ENCODE measurements at regions not wholly inside any gene's neighbourhood (a gene's known extent, or its start where the extent isn't known, plus 50 kb on each side); places are given as distances from the start of the nearest gene placed in this dataset.

DNA sequence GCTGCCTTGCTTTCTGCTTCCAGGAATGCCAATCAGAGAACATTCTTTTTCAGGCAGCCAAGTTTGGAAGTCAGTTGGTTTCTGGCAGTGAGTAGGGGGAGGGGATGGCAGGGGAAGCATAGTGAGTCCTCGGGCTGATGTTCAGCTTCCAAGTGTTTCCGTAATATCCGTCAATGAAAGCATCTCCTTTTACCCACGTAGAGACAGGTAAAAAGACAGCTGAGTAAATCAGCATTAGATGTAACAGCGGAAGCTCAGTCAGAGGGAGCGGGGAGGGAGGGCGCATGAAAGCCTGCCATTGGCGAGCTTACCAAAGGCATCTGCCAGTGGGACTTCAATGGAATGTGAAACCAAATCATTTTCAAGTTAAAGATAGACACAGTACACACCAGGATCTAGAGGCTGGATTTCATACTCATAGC, 117.1 kb upstream of the DTNA start:
- peak; percentile 89 for DNase-seq (ENCODE audit: low read depth, low spot score)

GRCh38 chr18:34594266-34594665, 115.8 kb upstream of the DTNA start:
- DNase-seq (ENCODE audit: low read depth, low spot score) = no peak

DNA sequence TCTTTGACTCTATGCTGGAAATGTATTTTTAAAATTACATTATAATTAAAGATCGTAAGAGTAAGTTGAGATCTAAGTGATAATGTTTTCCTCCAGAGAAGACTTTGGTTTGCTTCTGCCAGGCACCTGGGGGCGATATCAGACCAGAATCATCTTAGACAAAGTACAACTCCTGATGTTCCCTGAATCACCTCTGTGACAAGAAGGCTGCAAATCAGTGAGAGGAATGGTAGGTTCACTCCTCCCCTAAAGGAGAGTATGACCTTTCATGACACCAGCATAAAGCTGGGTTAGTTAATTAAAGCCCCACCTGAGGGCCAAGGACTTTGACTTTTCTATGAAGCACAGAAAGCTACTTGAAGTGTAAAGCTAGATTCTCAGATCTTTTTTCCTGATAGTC, 114.4 kb upstream of the DTNA start:
- peak; percentile 42 for DNase-seq (ENCODE audit: low read depth, low spot score)

DNA sequence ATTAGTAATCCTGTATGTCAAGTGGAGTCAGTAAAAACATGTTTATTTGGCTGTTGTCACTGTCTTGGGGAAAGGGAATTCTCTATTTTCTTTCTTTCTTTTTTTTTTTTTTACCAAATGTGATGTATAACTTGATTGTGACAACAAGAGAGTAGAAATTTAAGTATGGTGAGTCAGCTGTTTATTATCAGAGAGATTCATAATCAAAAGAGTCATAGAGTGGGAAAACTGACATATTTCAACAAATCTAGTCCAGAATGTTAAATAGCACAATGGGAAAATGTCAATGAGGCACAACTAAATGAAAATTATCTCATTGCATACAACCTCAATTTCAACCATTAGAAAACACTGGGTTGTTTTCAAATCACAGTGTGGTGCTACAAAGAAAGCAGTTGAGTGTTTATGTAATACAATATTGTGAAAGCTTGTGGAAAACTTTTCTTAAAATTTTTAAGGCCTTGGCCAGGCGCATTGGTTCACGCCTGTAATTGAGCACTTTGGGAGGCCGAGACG, 111.9 kb upstream of the DTNA start:
- no peak for DNase-seq (ENCODE audit: low read depth, low spot score)

DNA sequence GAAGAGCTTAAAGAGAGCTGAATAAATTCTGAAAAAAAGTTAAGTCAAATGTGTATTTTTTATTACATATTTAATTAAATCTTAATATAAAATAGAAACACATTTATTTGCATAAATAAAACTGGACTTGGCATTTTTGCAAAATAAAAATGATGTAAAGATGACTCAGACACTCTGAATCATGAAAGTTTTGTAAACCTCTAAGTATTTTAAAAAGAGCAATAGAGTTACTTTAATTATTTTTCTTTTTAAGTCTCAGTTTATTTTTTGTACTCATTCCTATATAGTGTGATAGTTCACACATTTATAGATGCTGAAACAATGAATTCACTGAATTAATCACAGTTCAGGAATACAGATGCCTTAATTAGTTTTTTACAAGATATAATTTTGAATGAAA, 109.9 kb upstream of the DTNA start:
- DNase-seq (ENCODE audit: low read depth, low spot score) = no peak

DNA sequence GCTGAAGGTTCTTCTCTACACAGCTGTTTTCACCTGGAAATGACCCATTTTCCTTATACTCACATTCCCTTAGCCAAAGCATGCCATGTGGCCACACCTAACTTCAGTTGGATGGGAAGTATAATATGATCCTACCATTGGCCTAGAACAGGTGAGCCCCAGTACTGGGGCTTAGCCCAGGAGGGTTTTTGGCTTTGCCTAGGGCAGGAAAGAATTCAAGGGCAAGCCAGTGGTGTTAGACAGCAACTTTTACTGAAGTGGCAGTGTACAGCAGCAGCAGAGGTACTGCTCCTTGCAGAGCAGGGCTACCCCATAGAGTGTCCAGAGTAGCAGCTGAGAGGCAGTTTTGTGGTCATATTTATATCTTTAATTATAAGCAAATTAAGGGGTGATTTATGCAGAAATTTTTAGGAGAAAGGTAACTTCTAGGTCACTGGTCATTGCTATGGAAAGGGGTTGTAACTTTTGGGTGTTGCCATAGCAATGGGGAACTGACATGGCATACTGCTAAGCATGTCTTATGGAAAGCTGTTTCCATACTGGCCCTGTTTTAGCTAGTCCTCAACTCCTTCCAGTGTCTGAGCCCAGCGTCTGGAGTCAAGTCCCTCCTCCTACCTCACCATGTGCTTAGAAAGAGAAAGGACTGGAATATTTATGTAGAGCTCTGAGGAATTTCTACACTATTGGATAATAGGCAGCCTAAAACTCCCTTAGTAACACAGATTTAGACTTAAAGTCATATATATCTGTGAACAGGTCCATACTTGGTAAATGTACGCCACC, 109.0 kb upstream of the DTNA start:
- DNase-seq (ENCODE audit: low read depth, low spot score) = no peak

- no peak for DNase-seq (ENCODE audit: low read depth, low spot score)
Measured at GRCh38 chr18:34604591-34604990, 105.5 kb upstream of the DTNA start.

DNA sequence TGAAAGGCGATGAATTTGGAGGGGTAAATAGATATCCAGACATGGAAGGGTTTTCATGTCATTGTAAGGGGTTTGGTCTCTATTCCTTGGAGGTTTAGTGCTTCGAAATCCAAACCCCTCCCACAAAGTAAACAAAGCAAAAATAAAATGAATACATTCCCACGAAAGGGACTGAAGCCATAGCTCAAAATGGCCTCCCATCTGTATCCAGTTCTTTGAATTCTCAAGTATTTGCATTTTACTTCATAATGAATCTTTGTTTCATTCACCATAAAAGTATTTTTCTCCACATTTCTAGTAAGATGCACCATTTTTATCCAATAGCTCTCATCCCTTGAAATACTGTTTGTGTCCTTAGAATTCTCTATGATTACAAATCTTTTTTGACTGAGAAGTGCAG, 103.2 kb upstream of the DTNA start:
- no peak for DNase-seq (ENCODE audit: low read depth, low spot score)

DNA sequence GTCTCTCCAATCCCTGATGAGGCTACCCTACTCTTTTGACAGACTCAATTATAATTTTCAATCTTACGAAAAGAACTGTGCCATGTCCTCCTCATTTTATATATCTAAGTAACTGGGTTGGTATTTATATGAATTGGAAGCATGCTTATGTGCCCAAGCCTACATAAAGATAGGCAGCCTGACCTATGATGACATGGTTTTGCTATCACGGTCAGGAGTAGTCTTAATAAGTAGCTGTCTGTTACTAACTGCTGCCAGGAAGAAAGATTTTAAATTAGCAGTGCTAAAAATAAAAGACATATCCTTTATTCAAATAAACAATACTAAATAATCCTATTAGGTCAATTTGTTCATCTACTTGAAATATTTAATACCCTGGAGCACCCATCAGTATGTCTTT, 102.0 kb upstream of the DTNA start:
- DNase-seq (ENCODE audit: low read depth, low spot score) = no peak

DNA sequence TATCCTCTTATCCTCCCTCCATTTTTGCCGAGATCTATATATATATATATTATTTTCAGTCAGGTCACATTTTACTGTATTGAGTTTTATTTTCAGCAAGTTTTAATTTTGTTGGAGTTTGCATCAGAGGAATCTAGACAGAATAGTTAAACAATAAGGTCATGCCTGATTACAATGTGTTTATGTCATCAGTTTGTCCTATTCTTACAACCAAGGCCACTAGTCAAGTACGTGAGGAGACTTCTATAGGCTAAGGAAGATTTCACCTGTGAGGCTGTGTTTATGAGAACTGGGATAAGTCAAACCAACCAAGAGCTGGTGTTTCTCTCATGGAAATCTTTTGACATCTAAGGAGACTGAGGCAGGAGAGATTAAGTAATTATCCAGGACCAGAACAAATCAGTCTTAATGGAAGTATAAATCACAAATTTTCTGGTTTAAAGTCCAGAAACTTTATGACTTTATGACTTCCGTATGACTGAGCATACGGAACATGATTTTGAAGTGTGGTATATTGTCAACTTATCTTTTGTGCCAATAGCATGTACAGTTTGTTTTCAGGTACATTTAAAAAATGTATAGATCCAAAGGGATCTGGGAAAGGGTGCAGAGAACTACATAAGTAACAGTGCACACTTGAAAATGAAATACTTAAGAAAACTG, 100.0 kb upstream of the DTNA start:
- DNase-seq (ENCODE audit: low read depth, low spot score) = no peak

GRCh38 chr18:34611904-34612303, 98.2 kb upstream of the DTNA start:
- DNase-seq (ENCODE audit: low read depth, low spot score) = no peak

DNA sequence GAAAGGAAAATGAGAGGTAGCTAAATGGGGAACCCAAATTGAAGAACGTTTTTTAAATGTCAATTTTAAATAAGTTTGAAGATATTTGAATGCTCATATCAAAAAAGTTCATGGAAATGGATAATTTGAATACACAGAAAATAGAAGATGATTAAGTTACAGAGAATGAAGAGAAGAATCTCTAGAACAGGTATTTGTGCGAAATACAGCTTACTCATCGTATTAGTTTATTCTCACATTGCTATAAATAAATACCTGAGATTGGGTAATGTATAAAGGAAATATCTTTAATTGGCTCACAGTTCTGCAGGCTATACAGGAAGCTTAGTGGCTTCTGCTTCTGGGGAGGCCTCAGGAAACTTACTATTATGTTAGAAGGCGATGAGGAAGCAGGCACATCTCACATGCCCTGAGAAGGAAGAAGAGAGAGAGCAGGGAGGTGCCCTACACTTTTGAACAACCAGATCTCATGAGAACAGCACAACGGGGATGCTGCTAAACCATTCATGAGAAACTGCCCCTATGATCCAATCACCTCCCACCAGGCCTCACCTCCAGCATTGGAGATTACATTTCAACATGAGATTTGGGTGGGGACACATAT, 89.7 kb upstream of the DTNA start:
- no peak for DNase-seq (ENCODE audit: low read depth, low spot score)

DNA sequence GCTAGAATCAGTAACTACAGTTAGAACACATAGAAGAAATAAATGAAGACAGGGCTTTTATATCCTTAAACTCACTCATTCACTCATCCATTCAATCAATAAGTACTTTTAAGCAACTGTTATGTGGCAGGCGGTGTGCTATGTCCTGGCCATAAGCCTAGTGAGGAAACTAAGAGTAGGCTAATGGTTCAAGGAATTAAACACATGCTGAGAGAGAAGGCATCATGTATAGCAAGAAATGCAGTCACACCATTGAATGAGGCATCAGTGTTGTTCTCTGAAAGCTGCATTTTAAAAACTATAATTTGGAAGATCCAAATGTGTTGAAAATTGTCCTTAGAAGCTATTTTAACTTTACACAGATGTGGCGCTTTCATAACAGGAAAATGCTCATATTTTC, 86.5 kb upstream of the DTNA start:
- DNase-seq (ENCODE audit: low read depth, low spot score) = no peak

GRCh38 chr18:34624551-34624950, 85.5 kb upstream of the DTNA start:
- no peak for DNase-seq (ENCODE audit: low read depth, low spot score)

DNA sequence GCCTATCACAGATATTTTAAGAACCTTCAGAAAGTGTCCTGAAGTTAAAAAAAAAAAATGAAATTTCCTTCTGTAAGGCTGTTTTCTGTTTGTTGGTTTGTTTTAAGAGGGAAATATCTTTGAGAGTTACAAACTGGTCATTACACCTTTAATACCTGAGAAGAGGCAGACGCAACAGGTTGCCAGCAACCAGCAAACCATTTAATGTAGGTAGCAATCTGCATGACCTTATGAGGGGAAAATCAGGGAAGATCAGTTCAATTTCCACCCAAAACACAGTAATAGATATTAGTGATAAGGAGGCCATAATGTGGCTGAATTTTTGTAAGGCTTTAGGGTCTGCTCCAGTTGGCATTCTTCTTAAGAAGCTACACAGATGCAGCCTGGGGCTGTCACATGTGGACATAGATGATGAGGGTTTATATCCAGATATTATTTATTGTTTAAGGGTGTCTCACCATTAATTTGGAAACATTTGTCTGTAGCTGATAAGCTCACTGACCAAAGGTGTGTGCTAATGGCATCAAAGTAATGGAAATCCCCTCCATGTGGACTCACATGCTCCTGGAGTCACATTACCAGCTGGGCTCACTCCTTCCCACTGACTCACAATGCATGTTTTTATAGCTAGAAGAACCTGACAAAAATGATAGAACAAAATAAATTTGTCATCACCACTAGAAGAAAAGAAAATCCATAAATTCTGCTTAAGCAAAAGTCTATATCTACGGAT, 83.5 kb upstream of the DTNA start:
- DNase-seq (ENCODE audit: low read depth, low spot score) = peak; percentile 45

GRCh38 chr18:34627137-34627920, 82.8 kb upstream of the DTNA start:
- DNase-seq (ENCODE audit: low read depth, low spot score) = no peak

DNA sequence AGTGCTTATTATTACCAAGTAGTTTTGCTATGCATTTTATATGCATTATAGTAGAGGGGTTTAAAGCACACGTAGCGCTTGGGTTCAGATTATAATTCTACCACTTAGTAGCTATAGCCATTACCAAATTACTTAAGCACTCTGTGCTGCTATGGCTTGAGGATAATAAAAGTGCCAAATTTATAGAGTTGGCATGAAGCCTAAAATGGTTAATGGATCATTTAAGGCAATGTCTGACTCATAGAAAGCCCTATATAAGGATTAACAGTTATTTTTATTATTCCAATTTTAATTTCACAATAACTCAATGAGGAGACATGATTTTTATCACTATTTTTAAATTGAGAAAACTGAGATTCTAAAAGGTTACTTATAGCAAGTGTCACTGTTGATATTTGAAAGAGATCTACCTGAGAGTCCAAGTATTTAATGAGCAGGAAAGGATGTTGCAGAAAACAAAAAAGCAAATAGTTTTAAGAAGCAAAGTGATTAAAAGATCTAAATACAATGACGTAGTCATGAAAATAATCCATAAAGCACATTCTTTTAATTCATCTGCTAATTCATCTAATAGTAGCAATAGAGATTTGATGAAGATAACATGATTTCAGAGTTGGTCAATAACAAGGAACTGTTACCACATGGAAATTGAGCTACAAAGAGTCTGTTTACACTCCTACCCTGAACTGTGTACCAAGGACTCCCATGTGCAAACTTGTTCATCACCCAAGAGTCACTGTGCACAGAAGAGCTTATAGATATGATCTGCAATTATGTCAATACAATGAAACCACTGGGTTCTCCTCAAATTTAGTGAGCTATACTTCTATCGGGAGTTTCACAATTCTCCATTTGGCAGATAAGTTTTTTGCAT, 78.8 kb upstream of the DTNA start:
- no peak for DNase-seq (ENCODE audit: low read depth, low spot score)

GRCh38 chr18:34632321-34632720, 77.8 kb upstream of the DTNA start:
- no peak for DNase-seq (ENCODE audit: low read depth, low spot score)

GRCh38 chr18:34633368-34633767, 76.7 kb upstream of the DTNA start:
- peak; percentile 11 for DNase-seq (ENCODE audit: low read depth, low spot score)

- no peak for DNase-seq (ENCODE audit: low read depth, low spot score)
Measured at GRCh38 chr18:34637094-34637801, 72.8 kb upstream of the DTNA start.
